CD14-positive monocyte (primary cell): ENCODE measurements at regions not wholly inside any gene's neighbourhood (a gene's known extent, or its start where the extent isn't known, plus 50 kb on each side); places are given as distances from the start of the nearest gene placed in this dataset.

Experiments used
- DNase-seq, 3 donors: peaks; one replicate each; pipeline ENCODE4 v3.0.0-alpha.2; 2011 to 2022
- H2AFZ ChIP-seq: 2 replicates; pipeline ENCODE4 v1.6.0; 2012; ENCODE audit warnings: mild to moderate bottlenecking, low read depth, low read length, inconsistent platforms; ENCODE audit not compliant: insufficient read depth, poor library complexity, severe bottlenecking
- H3K27ac ChIP-seq, 2 donors: 1 replicate in 1 of 2; 2 replicates in 1 of 2; pipeline ENCODE4 v1.5.1; 2012 to 2013; ENCODE audit warnings: low read length in 2 of 2, control low read depth in 1 of 2, inconsistent platforms in 1 of 2, low read depth in 1 of 2, mild to moderate bottlenecking in 1 of 2
- H3K27me3 ChIP-seq, 2 donors: one replicate each; pipeline versions ENCODE4 v1.6.0 to v1.6.1; 2011 to 2013; ENCODE audit warnings: low read length in 2 of 2; ENCODE audit not compliant: control insufficient read depth in 2 of 2, insufficient read depth in 2 of 2
- H3K36me3 ChIP-seq, 2 donors: replicated peaks in 1 of 2; 1 replicate in 1 of 2; 2 replicates in 1 of 2; pipeline versions ENCODE4 v1.5.1 to v1.6.1; 2012 to 2013; ENCODE audit warnings: low read length in 2 of 2, control low read depth in 1 of 2, inconsistent platforms in 1 of 2, mild to moderate bottlenecking in 1 of 2; ENCODE audit not compliant: insufficient read depth in 2 of 2, control insufficient read depth in 1 of 2
- H3K4me1 ChIP-seq, 2 donors: 1 replicate in 1 of 2; 2 replicates in 1 of 2; pipeline versions ENCODE4 v1.5.1 to v1.6.1; 2012 to 2013; ENCODE audit warnings: low read length in 2 of 2, control low read depth in 1 of 2, inconsistent platforms in 1 of 2, mild to moderate bottlenecking in 1 of 2, moderate library complexity in 1 of 2; ENCODE audit not compliant: insufficient read depth in 2 of 2, control insufficient read depth in 1 of 2
- H3K4me2 ChIP-seq: replicated peaks from 2 replicates; pipeline ENCODE3; 2012; ENCODE audit warnings: low read length, moderate library complexity, mild to moderate bottlenecking; ENCODE audit not compliant: poor library complexity, severe bottlenecking; ENCODE audit errors: extremely low read depth
- H3K4me3 ChIP-seq, 3 experiments: fragments of 200-600 bp in 1 of 3; sonication (generic) in 1 of 3; replicated peaks in 1 of 3; 1 replicate in 2 of 3; 2 replicates in 1 of 3; pipeline ENCODE4 v1.5.1; 2011 to 2013; ENCODE audit warnings: low read length in 3 of 3, mild to moderate bottlenecking in 3 of 3, control low read depth in 2 of 3, low read depth in 2 of 3, inconsistent platforms in 1 of 3, moderate library complexity in 1 of 3
- H3K79me2 ChIP-seq: 2 replicates; pipeline ENCODE4 v1.6.0; 2012; ENCODE audit warnings: mild to moderate bottlenecking, control low read depth, inconsistent platforms, low read length, moderate library complexity; ENCODE audit not compliant: insufficient read depth
- H3K9ac ChIP-seq: 2 replicates; pipeline ENCODE4 v1.6.0; 2017; ENCODE audit warnings: low read length, mild to moderate bottlenecking; ENCODE audit not compliant: insufficient read depth, poor library complexity, severe bottlenecking
- H3K9me3 ChIP-seq, 2 donors: replicated peaks in 1 of 2; 1 replicate in 1 of 2; 2 replicates in 1 of 2; pipeline versions ENCODE4 v1.5.1 to v1.6.1; 2012 to 2013; ENCODE audit warnings: low read length in 2 of 2, control low read depth in 1 of 2; ENCODE audit not compliant: control insufficient read depth in 1 of 2, insufficient read depth in 1 of 2
- H4K20me1 ChIP-seq: 2 replicates; pipeline ENCODE4 v1.6.0; 2012; ENCODE audit warnings: mild to moderate bottlenecking, low read length, control low read depth, moderate library complexity; ENCODE audit not compliant: insufficient read depth
- H3K27ac Mint-ChIP-seq, 7 donors: one replicate each; pipeline ENCODE4 v1.8.0; 2020; ENCODE audit warnings: mild to moderate bottlenecking in 7 of 7, mixed read lengths in 7 of 7, moderate library complexity in 6 of 7, inconsistent platforms in 2 of 7
- H3K27me3 Mint-ChIP-seq, 3 donors: one replicate each; pipeline ENCODE4 v1.8.0; 2021 to 2022; ENCODE audit warnings: low read depth in 3 of 3, mild to moderate bottlenecking in 3 of 3, mixed read lengths in 3 of 3, moderate library complexity in 3 of 3, inconsistent platforms in 1 of 3
- H3K36me3 Mint-ChIP-seq, 2 donors: one replicate each; pipeline ENCODE4 v1.8.0; 2020; ENCODE audit warnings: mixed read lengths in 2 of 2, inconsistent platforms in 1 of 2, mild to moderate bottlenecking in 1 of 2
- H3K4me1 Mint-ChIP-seq: one replicate; pipeline ENCODE4 v1.8.0; 2020; ENCODE audit warnings: mild to moderate bottlenecking, mixed read lengths
- H3K4me3 Mint-ChIP-seq, 2 donors: one replicate each; pipeline ENCODE4 v1.8.0; 2020; ENCODE audit warnings: mild to moderate bottlenecking in 2 of 2, mixed read lengths in 2 of 2, moderate library complexity in 1 of 2
- H3K9me3 Mint-ChIP-seq, 7 donors: one replicate each; pipeline ENCODE4 v1.8.0; 2020 to 2022; ENCODE audit warnings: mixed read lengths in 7 of 7, mild to moderate bottlenecking in 6 of 7, moderate library complexity in 6 of 7, inconsistent platforms in 2 of 7
- WGBS: methylation state at CpG from one replicate; pipeline ENCODE4 v1.1.5; 2013; ENCODE audit warnings: missing lambda C conversion rate; ENCODE audit not compliant: insufficient coverage; 5-methylcytosine and 5-hydroxymethylcytosine counted together
- intact Hi-C, 2 donors: fragments of 100-400 bp; cut with micrococcal nuclease; formaldehyde crosslinking; loops; one replicate each; pipeline versions ENCODE4 v1.15.0 to v1.15.1; 2023
- TF ChIP-seq, protein P1 (sequence below): fragments of 200-600 bp; IDR thresholded peaks from one replicate; pipeline ENCODE4 v1.8.0; 2022; ENCODE audit warnings: antibody characterized with exemption, mild to moderate bottlenecking

DNA sequence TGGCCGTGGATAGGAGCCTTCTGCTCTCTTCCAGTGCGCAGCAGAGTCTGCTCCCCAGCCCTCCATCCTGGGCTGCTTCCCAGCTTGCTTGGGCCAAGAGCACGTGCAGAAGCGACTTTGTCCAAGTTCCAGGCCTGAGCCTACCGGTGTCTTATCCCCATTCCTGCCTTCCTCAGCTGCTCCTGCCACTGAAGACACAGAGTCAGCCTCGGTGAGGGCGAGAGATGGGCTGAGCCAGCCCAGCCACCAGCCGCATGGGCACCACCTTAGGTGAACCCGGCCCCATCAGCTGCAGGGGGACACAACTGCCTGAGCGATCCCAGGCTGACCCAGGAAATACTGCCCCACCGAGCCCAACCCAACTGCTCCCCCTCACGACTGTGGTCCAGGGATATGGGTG is 847.8 kb downstream of the TBC1D22A start:
- no peaks in the 10 kb centered on the region for H3K79me2 ChIP-seq
- intact Hi-C loops: no loop called here
- Mint-ChIP-seq H3K9me3 (peaks cover 0 to 8% (median 4%) of the 10 kb centered on the region in 7 donors), H3K36me3 (no peaks in the 10 kb centered on the region), H3K4me1 (no peaks in the 10 kb centered on the region), H3K27me3 (peaks cover 2 to 6% (median 4%) of the 10 kb centered on the region in 3 donors), H3K4me3 (no peak overlapping the region), H3K27ac (no peak overlapping the region)
- no peaks in the 10 kb centered on the region for H4K20me1 ChIP-seq
- H3K4me1 ChIP-seq: no peaks in the 10 kb centered on the region
- no peaks in the 10 kb centered on the region for H3K27me3 ChIP-seq
- H2AFZ ChIP-seq: no peak overlapping the region
- no peaks in the 10 kb centered on the region for H3K36me3 ChIP-seq
- TF ChIP-seq, protein P1, sequence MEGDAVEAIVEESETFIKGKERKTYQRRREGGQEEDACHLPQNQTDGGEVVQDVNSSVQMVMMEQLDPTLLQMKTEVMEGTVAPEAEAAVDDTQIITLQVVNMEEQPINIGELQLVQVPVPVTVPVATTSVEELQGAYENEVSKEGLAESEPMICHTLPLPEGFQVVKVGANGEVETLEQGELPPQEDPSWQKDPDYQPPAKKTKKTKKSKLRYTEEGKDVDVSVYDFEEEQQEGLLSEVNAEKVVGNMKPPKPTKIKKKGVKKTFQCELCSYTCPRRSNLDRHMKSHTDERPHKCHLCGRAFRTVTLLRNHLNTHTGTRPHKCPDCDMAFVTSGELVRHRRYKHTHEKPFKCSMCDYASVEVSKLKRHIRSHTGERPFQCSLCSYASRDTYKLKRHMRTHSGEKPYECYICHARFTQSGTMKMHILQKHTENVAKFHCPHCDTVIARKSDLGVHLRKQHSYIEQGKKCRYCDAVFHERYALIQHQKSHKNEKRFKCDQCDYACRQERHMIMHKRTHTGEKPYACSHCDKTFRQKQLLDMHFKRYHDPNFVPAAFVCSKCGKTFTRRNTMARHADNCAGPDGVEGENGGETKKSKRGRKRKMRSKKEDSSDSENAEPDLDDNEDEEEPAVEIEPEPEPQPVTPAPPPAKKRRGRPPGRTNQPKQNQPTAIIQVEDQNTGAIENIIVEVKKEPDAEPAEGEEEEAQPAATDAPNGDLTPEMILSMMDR: no peak
- no peak overlapping the region for H3K27ac ChIP-seq
- peaks cover 0 to 5% of the 10 kb centered on the region in 2 donors for H3K9me3 ChIP-seq
- no peak overlapping the region for H3K4me3 ChIP-seq
- H3K9ac ChIP-seq: no peak overlapping the region
- WGBS: 86% methylated on average over 8 of the region's 12 CpGs
- DNase-seq: no peak
- H3K4me2 ChIP-seq: no peak overlapping the region

DNA sequence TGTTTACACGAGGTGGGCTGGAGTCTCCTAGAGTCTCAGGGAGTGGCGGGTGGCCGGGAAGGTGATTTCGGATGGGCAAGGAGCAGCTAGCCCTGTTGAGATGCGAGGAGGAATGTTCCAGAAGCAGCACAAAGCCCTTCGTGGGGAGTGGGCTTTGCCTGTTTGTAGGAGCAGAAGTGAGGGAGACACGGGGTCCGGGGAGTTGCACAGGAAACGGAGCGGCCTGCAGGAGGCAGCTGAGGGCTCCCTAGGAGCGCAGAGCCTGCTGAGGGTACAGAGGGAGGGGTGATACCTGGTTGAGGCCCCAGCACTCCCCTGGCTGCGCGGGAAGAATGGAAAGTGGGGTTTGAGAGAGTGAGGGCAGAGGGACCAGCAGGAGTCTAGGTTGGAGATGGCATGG is 847.2 kb downstream of the TBC1D22A start:
- H3K27me3 Mint-ChIP-seq: peaks cover 2 to 6% (median 4%) of the 10 kb centered on the region in 3 donors
- Histone ChIP-seq H3K4me2 (no peak overlapping the region), H3K9ac (no peak overlapping the region), H3K4me1 (no peaks in the 10 kb centered on the region), H3K4me3 (no peak overlapping the region), H3K9me3 (peaks cover 0 to 5% of the 10 kb centered on the region in 2 donors), H3K27me3 (no peaks in the 10 kb centered on the region), H2AFZ (no peak overlapping the region), H3K27ac (no peak overlapping the region), H4K20me1 (no peaks in the 10 kb centered on the region), H3K36me3 (no peaks in the 10 kb centered on the region), H3K79me2 (no peaks in the 10 kb centered on the region)
- no peak overlapping the region for H3K4me3 Mint-ChIP-seq
- peak overlapping the region in 1 of 7 donors; percentile 7 for H3K27ac Mint-ChIP-seq
- H3K36me3 Mint-ChIP-seq: no peaks in the 10 kb centered on the region
- TF ChIP-seq, protein P1: no peak
- intact Hi-C loops: no loop called here
- H3K4me1 Mint-ChIP-seq: no peaks in the 10 kb centered on the region
- DNase-seq: no peak
- 83% methylated on average over 11 of the region's 13 CpGs for WGBS
- H3K9me3 Mint-ChIP-seq: peaks cover 0 to 9% (median 4%) of the 10 kb centered on the region in 7 donors
